Stimulated activated CD8-positive, alpha-beta memory T cell treated with anti-CD3 and anti-CD28 coated beads, Interleukin-7, amount 100 ng/mL, for 24 hours (primary cell): ENCODE measurements at regions not wholly inside any gene's neighbourhood (a gene's known extent, or its start where the extent isn't known, plus 50 kb on each side); places are given as distances from the start of the nearest gene placed in this dataset.

Source experiments
- DNase-seq: peaks from one replicate; pipeline ENCODE4 v3.0.0-alpha.2; 2020; ENCODE audit warnings: low read depth

- no peak for DNase-seq
These were observed 455.0 kb upstream of the GJE1 start for GRCh38 chr6:141677598-141678211.

DNA sequence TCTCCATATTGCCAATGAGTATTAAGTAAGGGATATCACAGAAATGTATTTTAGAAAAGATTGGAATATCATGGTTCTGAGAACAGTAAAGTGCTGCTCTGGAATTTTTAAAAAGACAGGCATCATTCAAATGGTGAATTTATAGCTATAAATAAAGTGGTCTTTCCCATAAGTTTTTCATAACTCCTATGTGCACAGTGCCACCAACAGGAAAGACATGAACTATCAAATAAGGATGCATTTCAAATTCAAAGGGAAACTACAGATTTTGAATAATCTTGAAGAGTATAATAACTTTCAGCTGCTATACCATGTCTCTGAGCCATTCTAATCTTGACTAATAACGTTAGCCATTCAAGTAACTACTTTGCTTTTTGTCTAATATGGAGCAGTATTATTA, 456.8 kb upstream of the GJE1 start:
- DNase-seq, result no peak

DNA sequence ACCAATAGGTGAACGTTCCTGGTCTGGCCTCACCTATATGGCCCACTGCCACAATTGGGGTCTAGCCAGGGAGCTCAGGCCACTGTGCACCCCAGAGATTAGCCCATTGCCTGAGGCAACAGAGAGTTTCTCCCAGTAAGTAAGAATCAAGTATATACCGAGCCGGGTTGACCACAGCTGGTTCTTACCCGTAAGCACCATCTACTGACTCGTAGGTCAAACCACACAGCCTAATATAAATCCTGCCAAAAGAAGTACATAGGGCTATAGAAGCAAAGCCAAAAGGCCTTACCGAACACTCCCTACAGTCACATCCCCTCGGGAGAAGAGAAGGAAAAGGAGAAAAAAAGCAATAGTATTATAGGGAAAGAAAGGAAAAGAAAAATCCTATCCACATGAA, 463.6 kb upstream of the GJE1 start:
- DNase-seq, result no peak

- no peak for DNase-seq
These were observed 465.0 kb upstream of the GJE1 start for GRCh38 chr6:141667580-141668309.

DNA sequence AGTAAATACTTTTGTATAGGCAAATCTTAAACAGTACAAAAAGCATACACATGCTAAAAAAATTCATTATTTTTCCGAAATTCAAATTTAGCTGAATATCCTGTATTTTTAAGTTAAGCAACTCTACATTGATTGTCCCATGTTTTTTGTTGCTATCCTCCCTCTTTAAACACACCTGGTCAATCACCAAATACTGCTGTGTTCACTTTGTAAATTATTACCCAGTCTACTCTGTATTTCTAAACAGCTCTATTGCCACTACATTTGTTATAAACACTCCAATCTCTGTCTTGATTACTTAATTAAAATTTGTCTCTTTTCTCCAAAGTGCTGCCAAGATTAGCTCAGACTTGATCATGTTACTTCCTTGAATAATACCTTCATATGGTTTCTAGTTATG, 466.5 kb upstream of the GJE1 start:
- DNase-seq, result no peak

GRCh38 chr6:141664744-141665143, 468.0 kb upstream of the GJE1 start:
- DNase-seq, result no peak

DNA sequence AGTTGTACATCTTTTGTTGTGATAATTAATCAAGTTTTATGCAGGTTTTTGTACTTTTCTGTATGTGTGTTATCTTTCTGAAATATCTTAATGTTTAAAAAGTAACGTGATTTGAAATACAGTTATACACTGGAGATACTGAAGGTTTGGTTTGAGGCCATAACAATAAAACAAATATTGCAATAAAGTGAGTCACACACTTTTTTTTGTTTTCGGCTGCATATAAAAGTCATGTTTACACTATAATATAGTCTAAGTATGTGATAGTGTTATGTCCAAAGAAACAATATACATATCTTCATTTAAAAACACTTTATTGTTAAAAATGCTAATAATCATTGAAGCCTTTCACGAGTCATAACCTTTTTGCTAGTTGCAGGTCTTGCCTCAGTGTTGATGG, 473.1 kb upstream of the GJE1 start:
- no peak for DNase-seq

DNA sequence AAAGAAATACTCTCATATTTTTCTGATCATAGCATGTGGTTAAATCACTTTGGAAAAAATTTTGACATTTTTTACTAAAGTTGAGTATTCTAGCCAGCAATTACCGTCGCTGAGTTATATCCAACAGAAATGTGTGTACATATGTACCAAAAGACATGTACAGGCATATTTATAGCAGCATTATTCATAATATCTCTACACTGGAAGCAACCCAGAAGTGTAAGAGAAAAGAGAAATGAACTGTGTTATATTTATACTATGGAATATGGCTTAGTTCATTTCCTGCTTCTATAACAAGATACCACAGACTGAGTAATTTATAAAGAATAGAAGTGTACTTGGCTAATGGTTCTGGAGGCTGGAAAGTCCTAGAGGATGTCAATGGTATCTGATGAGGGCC, 474.0 kb upstream of the GJE1 start:
- DNase-seq, result no peak

- DNase-seq, result no peak
These were observed 474.9 kb upstream of the GJE1 start for GRCh38 chr6:141657812-141658211.

GRCh38 chr6:141653590-141653989, 479.1 kb upstream of the GJE1 start:
- DNase-seq, result no peak

GRCh38 chr6:141641951-141642350, 490.8 kb upstream of the GJE1 start:
- no peak for DNase-seq

GRCh38 chr6:141641406-141641805, 491.3 kb upstream of the GJE1 start:
- DNase-seq, result no peak

DNA sequence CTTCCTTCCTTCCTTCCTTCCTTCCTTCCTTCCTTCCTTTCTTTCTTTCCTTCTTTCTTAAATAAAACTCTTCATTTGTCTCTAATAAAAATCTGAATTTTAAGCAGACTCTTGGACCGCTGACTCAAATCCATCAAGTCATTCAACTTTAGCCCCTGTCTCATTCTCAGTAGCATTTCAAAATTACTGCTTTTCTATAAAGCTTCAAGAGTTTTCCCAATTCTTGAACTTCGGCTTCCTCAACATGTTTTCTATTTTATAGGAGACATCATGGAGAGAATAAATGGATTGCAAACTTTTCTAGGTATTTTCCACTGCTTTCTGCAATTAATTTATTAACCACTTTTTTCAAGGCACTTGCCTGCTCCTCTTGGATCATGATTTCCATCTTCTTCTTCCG, 497.1 kb upstream of the GJE1 start:
- no peak for DNase-seq

DNA sequence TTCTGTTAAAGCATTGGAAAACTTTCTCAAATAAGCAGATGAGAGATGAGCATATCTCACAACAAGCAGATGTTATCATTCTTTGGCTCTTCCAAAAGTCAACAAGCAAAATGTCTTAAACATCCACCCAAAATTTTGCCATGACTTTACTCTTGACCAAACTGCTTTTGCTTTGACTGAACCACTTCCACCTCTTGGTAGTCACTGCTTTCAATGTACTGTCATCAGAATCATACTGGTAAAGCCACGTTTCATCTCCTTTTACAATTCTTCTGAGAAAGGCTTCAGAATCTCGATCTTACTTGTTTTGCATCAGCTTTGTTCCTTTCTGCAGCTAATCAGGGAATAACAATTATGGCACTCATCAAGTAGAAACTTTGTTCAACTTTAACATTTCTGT, 498.5 kb upstream of the GJE1 start:
- no peak for DNase-seq

- no peak for DNase-seq
These were observed 508.4 kb upstream of the GJE1 start for GRCh38 chr6:141624301-141624700.

DNA sequence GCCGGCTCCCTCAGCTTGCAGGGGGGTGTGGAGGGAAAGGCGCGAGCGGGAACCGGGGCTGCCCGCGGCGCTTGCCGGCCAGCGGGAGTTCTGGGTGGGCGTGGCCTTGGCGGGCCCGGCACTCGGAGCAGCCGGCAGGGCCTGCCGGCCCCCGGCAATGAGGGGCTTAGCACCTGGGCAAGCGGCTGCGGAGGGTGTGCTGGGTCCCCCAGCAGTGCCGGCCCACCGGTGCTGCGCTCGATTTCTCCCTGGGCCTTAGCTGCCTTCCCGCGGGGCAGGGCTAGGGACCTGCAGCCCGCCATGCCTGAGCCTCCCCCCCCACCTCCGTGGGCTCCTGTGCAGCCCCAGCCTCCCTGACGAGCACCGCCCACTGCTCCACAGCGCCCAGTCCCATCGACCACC, 514.5 kb upstream of the GJE1 start:
- DNase-seq, result no peak

DNA sequence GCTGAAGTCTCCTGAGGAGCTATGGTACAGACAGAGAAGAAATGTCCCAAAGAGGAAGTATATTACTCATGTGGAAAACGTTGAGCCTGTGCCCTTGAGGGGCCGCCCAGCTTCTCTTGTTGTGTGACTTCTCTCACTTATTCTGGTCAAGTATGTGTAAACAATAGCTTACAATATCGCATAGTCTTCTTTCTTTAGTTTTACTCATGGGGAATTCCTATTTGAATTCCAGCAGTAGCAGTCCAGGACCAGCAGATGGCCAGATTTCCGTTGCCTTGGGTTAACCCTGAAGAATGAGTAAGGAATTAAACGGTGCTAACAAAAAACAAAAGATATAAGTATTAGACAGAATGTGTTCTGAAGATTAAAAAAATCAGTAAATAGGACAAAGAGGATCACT, 522.0 kb upstream of the GJE1 start:
- no peak for DNase-seq

DNA sequence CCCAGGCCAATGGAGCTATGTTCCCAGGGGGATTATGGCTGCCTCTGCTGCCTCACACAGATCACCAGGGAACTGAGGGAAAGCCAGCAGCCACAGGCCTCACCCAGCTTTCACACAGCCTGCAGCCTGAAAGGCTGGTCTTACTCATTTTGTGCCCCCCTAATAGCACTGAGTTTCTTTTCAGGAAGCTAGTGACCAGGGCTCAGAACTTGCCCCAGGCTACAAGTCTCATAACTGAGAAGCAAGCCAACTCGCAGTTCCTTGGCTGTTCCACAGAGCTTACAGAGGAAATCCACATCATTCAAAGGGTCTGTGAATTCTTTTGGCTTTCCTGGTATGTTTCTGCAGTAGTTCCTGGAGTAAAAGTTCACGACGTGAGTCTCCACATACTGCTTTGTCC, 524.8 kb upstream of the GJE1 start:
- no peak for DNase-seq

DNA sequence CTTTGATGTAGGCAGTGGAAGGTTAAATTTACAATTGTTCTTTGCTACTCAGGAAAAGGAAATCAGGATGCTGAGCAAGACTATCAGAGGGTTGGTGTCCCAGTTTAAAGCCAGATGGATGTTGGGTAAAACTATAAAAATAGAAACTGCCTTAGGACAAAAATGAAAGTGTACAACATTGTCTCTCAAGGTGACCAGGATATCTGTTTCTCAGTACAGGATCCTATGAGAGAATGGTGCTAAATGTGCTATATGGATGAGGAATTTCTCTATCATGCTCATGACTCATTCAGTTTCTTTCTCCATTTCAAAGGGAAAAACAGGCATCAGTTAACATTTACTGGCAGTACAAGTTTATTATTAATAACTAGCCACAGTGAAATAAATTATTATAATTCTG, 534.2 kb upstream of the GJE1 start:
- no peak for DNase-seq

DNA sequence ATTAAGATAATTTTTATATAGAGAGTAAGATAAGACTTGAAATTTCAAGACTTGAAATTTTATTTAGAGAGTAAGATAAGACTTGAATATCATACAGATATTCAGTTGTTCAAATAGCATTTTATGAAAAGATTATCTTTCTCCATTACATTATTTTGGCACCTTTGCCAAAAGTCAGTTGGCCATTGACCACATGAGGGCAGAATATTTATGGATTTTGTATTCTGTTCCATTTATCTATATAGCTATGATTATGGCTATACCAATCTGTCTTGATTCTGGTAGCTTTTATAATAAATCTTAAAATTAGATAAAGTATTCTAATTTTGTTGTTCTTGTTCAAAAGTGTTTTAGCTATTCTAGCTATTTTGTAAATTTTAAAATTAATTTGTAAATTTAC, 537.9 kb upstream of the GJE1 start:
- DNase-seq, result no peak

DNA sequence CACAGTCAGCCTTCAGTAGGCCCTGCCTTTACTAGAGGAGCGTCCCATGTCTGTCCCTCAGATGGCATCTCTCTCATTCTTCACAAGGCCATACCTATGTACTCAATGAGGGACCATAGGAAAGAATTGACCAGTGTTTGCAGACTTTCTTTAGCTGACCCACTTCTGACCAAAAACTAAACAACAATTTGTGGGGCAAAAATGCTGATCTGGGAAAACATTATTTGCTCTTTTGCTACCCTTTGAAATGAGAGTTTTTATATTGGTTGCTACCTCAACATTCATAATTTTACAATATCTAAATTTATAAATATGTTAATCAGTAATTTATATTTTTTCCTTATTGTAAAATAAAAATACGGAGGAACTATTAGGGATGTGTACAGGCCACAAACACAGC, 539.4 kb upstream of the GJE1 start:
- no peak for DNase-seq

- DNase-seq, result no peak
These were observed 545.1 kb upstream of the GJE1 start for GRCh38 chr6:141587482-141588266.

- no peak for DNase-seq
These were observed 551.7 kb upstream of the GJE1 start for GRCh38 chr6:141580988-141581552.
